ENCODE measurements at regions not wholly inside any gene's neighbourhood (a gene's known extent, or its start where the extent isn't known, plus 50 kb on each side); places are given as distances from the start of the nearest gene placed in this dataset.

- Histone ChIP-seq H3K27me3 (replicated peaks; ENCODE audit: insufficient read depth, low read depth, low read length, poor library complexity) (no peaks in the 10 kb centered on the region), H3K27ac (ENCODE audit: low read depth, low read length, poor library complexity, severe bottlenecking) (no peak overlapping the region), H3K36me3 (ENCODE audit: insufficient read depth, low read length, poor library complexity, severe bottlenecking) (no peaks in the 10 kb centered on the region), H3K9me3 (ENCODE audit: low read depth, low read length, poor library complexity, severe bottlenecking) (no peaks in the 10 kb centered on the region), H3K4me3 (ENCODE audit: low read depth, low read length, poor library complexity, severe bottlenecking) (no peak overlapping the region), H3K4me1 (ENCODE audit: insufficient read depth, low read length, poor library complexity, severe bottlenecking) (no peaks in the 10 kb centered on the region)
- POLR2A ChIA-PET (ENCODE audit: low non-redundant PET): no interaction called here
- no peak for DNase-seq (ENCODE audit: low spot score)
- no TSS peak for BruUV-seq (replicated peaks)
- CTCF ChIA-PET: no interaction called here
- intact Hi-C loops (cut with micrococcal nuclease; ENCODE audit: unreplicated experiment): no loop called here
- TF ChIP-seq EZH2 (IDR thresholded peaks at IDR 0.05; ENCODE audit: borderline replicate concordance, low read depth, low read length, poor library complexity, severe bottlenecking): no peak
- no peak for TF ChIP-seq CTCF (conservative IDR thresholded peaks at IDR 0.05; ENCODE audit: low read depth, low read length)
Measured at GRCh38 chr5:87886164-87886563, 382.5 kb downstream of the TMEM161B start.

DNA sequence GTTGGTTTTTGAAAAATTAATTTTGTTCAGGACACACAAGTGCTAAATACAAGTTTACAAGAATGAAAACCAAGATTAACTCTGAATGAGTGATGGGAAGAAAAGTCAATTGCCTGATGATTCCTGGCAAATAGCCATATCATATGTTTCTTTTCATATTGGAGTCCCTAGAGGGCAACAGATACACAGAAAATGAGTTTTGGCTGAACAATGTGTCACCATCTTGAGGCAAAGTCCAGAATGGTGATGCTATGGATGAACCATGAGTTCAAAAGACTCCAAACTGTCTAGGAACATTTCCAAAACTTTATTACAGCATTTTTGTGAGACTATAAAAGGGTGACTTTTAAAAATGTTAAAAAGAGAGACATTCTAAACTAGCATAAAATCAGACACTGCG lies 382.9 kb downstream of the TMEM161B start:
- intact Hi-C loops (cut with micrococcal nuclease; ENCODE audit: unreplicated experiment): no loop called here
- TF ChIP-seq EZH2 (IDR thresholded peaks at IDR 0.05; ENCODE audit: borderline replicate concordance, low read depth, low read length, poor library complexity, severe bottlenecking) (no peak), CTCF (conservative IDR thresholded peaks at IDR 0.05; ENCODE audit: low read depth, low read length) (0 out of 2 replicates have a peak, but pooled peaks have one; percentile 11)
- no peak overlapping the region for H3K27ac ChIP-seq (ENCODE audit: low read depth, low read length, poor library complexity, severe bottlenecking)
- POLR2A ChIA-PET (ENCODE audit: low non-redundant PET): no interaction called here
- CTCF ChIA-PET: no interaction called here
- no TSS peak for BruUV-seq (replicated peaks)
- peak; percentile 12 for DNase-seq (ENCODE audit: low spot score)
- no peaks in the 10 kb centered on the region for H3K9me3 ChIP-seq (ENCODE audit: low read depth, low read length, poor library complexity, severe bottlenecking)
- no peaks in the 10 kb centered on the region for H3K4me1 ChIP-seq (ENCODE audit: insufficient read depth, low read length, poor library complexity, severe bottlenecking)
- H3K36me3 ChIP-seq (ENCODE audit: insufficient read depth, low read length, poor library complexity, severe bottlenecking): no peaks in the 10 kb centered on the region
- H3K4me3 ChIP-seq (ENCODE audit: low read depth, low read length, poor library complexity, severe bottlenecking): no peak overlapping the region
- H3K27me3 ChIP-seq (replicated peaks; ENCODE audit: insufficient read depth, low read depth, low read length, poor library complexity): no peaks in the 10 kb centered on the region

GRCh38 chr5:87877495-87877894 lies 391.1 kb downstream of the TMEM161B start:
- TF ChIP-seq EZH2 (IDR thresholded peaks at IDR 0.05; ENCODE audit: borderline replicate concordance, low read depth, low read length, poor library complexity, severe bottlenecking) (no peak), CTCF (conservative IDR thresholded peaks at IDR 0.05; ENCODE audit: low read depth, low read length) (no peak)
- CTCF ChIA-PET: no interaction called here

More at GRCh38 chr5:87877495-87877894, 391.1 kb downstream of the TMEM161B start:
- no peaks in the 10 kb centered on the region for H3K36me3 ChIP-seq (ENCODE audit: insufficient read depth, low read length, poor library complexity, severe bottlenecking)
- no peaks in the 10 kb centered on the region for H3K9me3 ChIP-seq (ENCODE audit: low read depth, low read length, poor library complexity, severe bottlenecking)
- H3K27ac ChIP-seq (ENCODE audit: low read depth, low read length, poor library complexity, severe bottlenecking): no peak overlapping the region
- no TSS peak for BruUV-seq (replicated peaks)
- H3K4me3 ChIP-seq (ENCODE audit: low read depth, low read length, poor library complexity, severe bottlenecking): no peak overlapping the region
- POLR2A ChIA-PET (ENCODE audit: low non-redundant PET): no interaction called here
- intact Hi-C loops (cut with micrococcal nuclease; ENCODE audit: unreplicated experiment): no loop called here
- DNase-seq (ENCODE audit: low spot score): no peak
- H3K4me1 ChIP-seq (ENCODE audit: insufficient read depth, low read length, poor library complexity, severe bottlenecking): no peaks in the 10 kb centered on the region
- no peaks in the 10 kb centered on the region for H3K27me3 ChIP-seq (replicated peaks; ENCODE audit: insufficient read depth, low read depth, low read length, poor library complexity)

Measured in A673 (cell line).